RWPE2 (cell line): ENCODE measurements at regions not wholly inside any gene's neighbourhood (a gene's known extent, or its start where the extent isn't known, plus 50 kb on each side); places are given as distances from the start of the nearest gene placed in this dataset.

Experiments
- ATAC-seq: fragments of 200-7000 bp; cut with Tn5 transposase; 3 replicates; pipeline ENCODE4 v1.9.1; 2021; ENCODE audit warnings: low read depth
- DNase-seq: peaks from one replicate; pipeline ENCODE4 v3.0.0-alpha.2; 2020; ENCODE audit warnings: low spot score
- H3K27ac ChIP-seq: fragments of 450-650 bp; 2 replicates; pipeline ENCODE4 v1.5.1; 2017; ENCODE audit warnings: mild to moderate bottlenecking; ENCODE audit not compliant: poor library complexity, severe bottlenecking
- H3K27me3 ChIP-seq: fragments of 250-450 bp; sonication (Bioruptor Pico); 2 replicates; pipeline ENCODE4 v1.5.1; 2021; ENCODE audit warnings: mild to moderate bottlenecking, moderate library complexity; ENCODE audit not compliant: insufficient read depth, poor library complexity, severe bottlenecking
- H3K36me3 ChIP-seq: fragments of 250-450 bp; sonication (Bioruptor Pico); 2 replicates; pipeline ENCODE4 v1.5.1; 2020; ENCODE audit warnings: low read depth, mild to moderate bottlenecking, moderate library complexity
- H3K4me1 ChIP-seq: fragments of 250-450 bp; sonication (Bioruptor Pico); 2 replicates; pipeline ENCODE4 v1.5.1; 2021; ENCODE audit warnings: mild to moderate bottlenecking, moderate library complexity; ENCODE audit not compliant: insufficient read depth, poor library complexity, severe bottlenecking
- H3K4me3 ChIP-seq: fragments of 250-450 bp; sonication (Bioruptor Pico); 2 replicates; pipeline ENCODE4 v1.5.1; 2021; ENCODE audit warnings: mild to moderate bottlenecking, moderate library complexity; ENCODE audit not compliant: severe bottlenecking
- H3K9me3 ChIP-seq: fragments of 250-450 bp; sonication (Bioruptor Pico); 2 replicates; pipeline ENCODE4 v1.5.1; 2021; ENCODE audit warnings: mild to moderate bottlenecking, moderate library complexity; ENCODE audit not compliant: severe bottlenecking
- CTCF ChIP-seq: fragments of 450-650 bp; IDR thresholded peaks from one replicate; pipeline ENCODE4 v1.5.1; 2017; ENCODE audit warnings: mild to moderate bottlenecking, moderate library complexity; ENCODE audit not compliant: poor library complexity, severe bottlenecking

- Histone ChIP-seq H3K4me1 (no peaks in the 10 kb centered on the region), H3K9me3 (no peaks in the 10 kb centered on the region), H3K27me3 (no peaks in the 10 kb centered on the region), H3K36me3 (no peaks in the 10 kb centered on the region), H3K4me3 (no peak overlapping the region), H3K27ac (no peak overlapping the region)
- no peak for TF ChIP-seq CTCF
- no peak for ATAC-seq
- DNase-seq = no peak
These were observed 252.0 kb upstream of the TPM1 start for GRCh38 chr15:62790546-62790945.

- Histone ChIP-seq H3K9me3 (no peaks in the 10 kb centered on the region), H3K27ac (no peak overlapping the region), H3K27me3 (no peaks in the 10 kb centered on the region), H3K4me3 (no peak overlapping the region), H3K36me3 (no peaks in the 10 kb centered on the region), H3K4me1 (no peaks in the 10 kb centered on the region)
- DNase-seq (no peak), ATAC-seq (no peak)
- no peak for TF ChIP-seq CTCF
These were observed 250.9 kb upstream of the TPM1 start for GRCh38 chr15:62791694-62792093.

GRCh38 chr15:62792986-62793751, 249.4 kb upstream of the TPM1 start:
- no peaks in the 10 kb centered on the region for H3K27me3 ChIP-seq
- TF ChIP-seq CTCF = no peak
- H3K9me3 ChIP-seq = no peaks in the 10 kb centered on the region
- ATAC-seq (no peak), DNase-seq (no peak)
- no peaks in the 10 kb centered on the region for H3K36me3 ChIP-seq
- H3K4me1 ChIP-seq = no peaks in the 10 kb centered on the region
- H3K27ac ChIP-seq = no peak overlapping the region
- H3K4me3 ChIP-seq = no peak overlapping the region

GRCh38 chr15:62793752-62794144, 248.8 kb upstream of the TPM1 start:
- Histone ChIP-seq H3K4me1 (no peaks in the 10 kb centered on the region), H3K27me3 (no peaks in the 10 kb centered on the region), H3K9me3 (no peaks in the 10 kb centered on the region), H3K36me3 (no peaks in the 10 kb centered on the region), H3K27ac (no peak overlapping the region), H3K4me3 (no peak overlapping the region)
- no peak for TF ChIP-seq CTCF
- DNase-seq (no peak), ATAC-seq (no peak)

- no peak for ATAC-seq
- H3K4me1 ChIP-seq = no peaks in the 10 kb centered on the region
- H3K9me3 ChIP-seq = no peaks in the 10 kb centered on the region
- H3K27me3 ChIP-seq = no peaks in the 10 kb centered on the region
- H3K36me3 ChIP-seq = no peaks in the 10 kb centered on the region
- H3K27ac ChIP-seq = no peak overlapping the region
- no peak for TF ChIP-seq CTCF
- no peak for DNase-seq
- no peak overlapping the region for H3K4me3 ChIP-seq
These were observed 247.4 kb upstream of the TPM1 start for GRCh38 chr15:62795171-62795570.
